Stimulated activated CD8-positive, alpha-beta memory T cell treated with anti-CD3 and anti-CD28 coated beads, Interleukin-12 subunit alpha, Interleukin-12 subunit beta, amount 100 ng/mL, for 24 hours (primary cell): ENCODE measurements at regions not wholly inside any gene's neighbourhood (a gene's known extent, or its start where the extent isn't known, plus 50 kb on each side); places are given as distances from the start of the nearest gene placed in this dataset.

Experiments used
- DNase-seq: peaks from one replicate; pipeline ENCODE4 v3.0.0-alpha.2; 2020; ENCODE audit errors: extremely low read depth

GRCh38 chr3:194804796-194805195, 119.1 kb downstream of the FAM43A start:
- DNase-seq = no peak

DNA sequence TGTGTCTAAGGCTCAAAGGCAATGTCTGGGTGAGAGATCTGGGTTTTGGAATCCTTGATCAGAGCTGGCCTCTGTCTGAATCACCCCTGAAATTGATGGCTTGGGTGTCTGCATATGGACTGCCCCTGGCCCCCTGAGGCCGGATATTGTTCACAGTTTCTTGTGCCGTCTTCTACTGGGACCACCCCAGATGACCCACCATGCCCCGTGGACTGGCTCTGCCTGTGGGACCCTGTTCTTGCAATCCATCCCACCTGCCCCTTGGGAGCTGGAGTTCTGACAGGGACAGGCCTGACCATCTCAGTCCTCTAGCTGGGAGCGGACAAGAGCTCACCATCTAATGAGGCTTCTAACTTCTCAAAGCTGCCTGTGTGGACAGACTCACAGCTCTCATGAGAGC, 119.9 kb downstream of the FAM43A start:
- DNase-seq = no peak

GRCh38 chr3:194806991-194807630, 121.4 kb downstream of the FAM43A start:
- no peak for DNase-seq

- DNase-seq = no peak
Measured at GRCh38 chr3:194808640-194809097, 123.0 kb downstream of the FAM43A start.

- no peak for DNase-seq
Measured at GRCh38 chr3:194809382-194809781, 123.7 kb downstream of the FAM43A start.

DNA sequence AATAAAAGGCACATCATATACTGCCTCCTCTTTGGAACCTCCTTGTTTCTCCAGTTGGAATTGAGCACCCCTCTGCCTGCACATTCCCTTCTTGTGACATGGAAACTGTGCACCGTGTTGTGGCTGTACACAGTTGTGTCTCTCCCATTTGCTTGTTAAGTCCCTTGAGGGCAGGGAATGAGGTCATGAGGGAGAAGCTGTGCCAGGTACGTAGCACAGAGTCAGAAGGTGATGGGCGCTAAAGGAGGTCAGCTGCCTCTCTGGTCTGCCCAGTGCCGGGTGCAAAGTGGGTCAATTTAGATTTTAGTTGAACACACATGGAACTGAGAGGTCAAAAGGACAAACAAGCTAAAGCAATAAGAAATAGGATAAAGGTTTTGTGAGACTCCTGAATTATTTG, 124.4 kb downstream of the FAM43A start:
- DNase-seq = no peak

GRCh38 chr3:194811118-194811517, 125.4 kb downstream of the FAM43A start:
- DNase-seq = no peak

- DNase-seq = no peak
Measured at GRCh38 chr3:194812176-194812575, 126.5 kb downstream of the FAM43A start.

GRCh38 chr3:194814878-194815357, 129.2 kb downstream of the FAM43A start:
- no peak for DNase-seq

DNA sequence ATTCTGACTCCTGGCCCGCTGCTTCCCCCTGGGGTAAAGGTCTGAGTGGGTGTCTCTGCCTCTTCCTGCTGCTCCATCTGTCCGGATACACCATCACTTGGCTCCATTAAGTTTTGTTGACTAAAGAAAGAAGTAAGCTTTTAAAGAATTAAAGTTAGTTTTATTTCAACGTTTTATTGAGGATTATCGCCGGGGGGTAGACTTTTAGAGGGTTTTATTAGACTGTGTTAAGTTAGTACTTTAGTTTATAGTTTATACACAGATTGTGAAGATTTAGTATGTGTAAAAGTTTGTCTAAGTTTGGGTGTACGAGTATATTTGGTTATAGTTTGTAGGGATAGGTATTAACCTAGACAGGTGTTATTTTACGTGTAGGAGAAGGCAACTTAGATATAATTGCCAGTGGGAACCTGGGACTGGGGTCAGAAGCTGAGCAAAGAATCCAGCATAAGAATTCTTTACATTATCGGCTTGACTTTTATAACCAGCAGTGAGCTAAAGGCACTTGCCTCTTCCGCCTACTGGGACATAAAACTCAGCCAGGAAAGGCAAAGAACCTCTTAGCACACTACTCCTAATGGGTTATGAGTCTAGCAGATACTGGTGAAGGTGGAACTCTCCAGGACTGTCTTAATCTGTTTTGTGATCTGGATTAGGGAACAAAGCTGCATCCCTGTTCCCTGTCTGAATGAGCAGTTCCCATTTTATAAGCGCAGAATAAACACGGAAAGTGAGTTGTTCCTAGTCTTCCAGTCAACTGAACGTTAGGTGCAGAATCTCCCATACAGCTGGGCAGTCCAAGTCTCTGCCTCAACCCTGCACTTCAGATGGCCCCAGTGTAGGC, 131.3 kb downstream of the FAM43A start:
- DNase-seq = no peak

GRCh38 chr3:194817592-194817930, 131.9 kb downstream of the FAM43A start:
- DNase-seq = no peak

DNA sequence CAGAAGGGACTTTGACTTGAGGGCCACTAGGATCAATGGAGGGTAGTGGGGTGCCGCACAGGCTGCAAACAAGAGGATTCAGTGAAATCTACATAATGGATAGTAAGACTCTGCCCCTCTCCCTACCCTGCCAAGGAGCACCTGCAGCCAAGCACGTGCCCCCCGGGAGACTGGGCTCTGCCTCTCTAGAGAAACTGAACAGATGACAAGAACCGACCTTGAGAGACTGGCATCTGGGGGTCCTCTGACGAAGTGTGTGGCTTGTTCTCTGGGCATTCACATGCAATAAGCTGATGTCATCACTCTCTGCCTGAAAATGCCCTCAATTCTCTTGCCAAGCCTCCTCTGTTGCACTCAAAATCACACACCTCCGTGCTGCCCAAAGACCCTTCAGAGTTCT, 132.3 kb downstream of the FAM43A start:
- no peak for DNase-seq

GRCh38 chr3:194824100-194824499, 138.4 kb downstream of the FAM43A start:
- DNase-seq = no peak

DNA sequence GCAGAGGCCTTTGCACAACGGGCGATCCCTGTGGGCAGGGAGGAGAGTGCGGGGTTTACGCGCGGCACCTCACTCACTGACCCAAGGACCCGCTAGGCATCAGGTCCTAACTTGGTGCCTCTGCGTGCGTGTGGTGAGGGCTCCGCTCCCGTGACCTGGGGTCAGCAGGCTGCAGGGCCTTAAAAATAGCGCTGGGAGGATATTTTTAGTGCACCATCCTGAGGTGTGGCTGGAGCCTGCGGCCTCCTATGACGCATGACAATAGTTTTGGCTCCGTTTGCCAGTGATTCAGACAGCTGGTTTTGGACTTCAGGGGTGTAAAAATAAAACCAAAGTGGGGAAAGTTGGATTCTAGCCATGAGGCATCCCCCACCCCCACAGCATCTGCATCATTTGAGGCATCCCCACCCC, 139.0 kb downstream of the FAM43A start:
- DNase-seq = no peak

GRCh38 chr3:194826594-194826993, 140.9 kb downstream of the FAM43A start:
- DNase-seq = no peak

DNA sequence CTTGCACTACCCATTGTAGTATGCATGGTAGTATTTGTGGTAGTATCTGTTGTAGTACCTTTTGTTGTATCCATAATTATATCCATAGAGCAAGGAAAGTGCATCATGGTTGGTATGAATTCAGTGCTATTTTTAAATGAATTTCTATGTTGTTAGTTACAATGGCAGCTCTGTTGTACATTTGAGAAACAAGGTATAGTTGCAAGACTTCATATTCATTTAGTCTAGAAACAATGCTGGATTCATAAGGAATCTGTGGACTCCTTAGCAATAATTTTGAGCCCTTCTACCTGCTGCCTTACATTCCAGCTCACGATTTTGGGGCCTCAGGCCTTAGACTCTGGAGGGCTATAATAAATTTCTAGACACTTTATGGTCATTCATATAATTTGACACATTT, 141.8 kb downstream of the FAM43A start:
- DNase-seq = no peak

GRCh38 chr3:194828116-194828515, 142.4 kb downstream of the FAM43A start:
- DNase-seq = no peak

GRCh38 chr3:194828926-194829325, 143.2 kb downstream of the FAM43A start:
- no peak for DNase-seq

GRCh38 chr3:194830401-194830800, 144.7 kb downstream of the FAM43A start:
- no peak for DNase-seq

DNA sequence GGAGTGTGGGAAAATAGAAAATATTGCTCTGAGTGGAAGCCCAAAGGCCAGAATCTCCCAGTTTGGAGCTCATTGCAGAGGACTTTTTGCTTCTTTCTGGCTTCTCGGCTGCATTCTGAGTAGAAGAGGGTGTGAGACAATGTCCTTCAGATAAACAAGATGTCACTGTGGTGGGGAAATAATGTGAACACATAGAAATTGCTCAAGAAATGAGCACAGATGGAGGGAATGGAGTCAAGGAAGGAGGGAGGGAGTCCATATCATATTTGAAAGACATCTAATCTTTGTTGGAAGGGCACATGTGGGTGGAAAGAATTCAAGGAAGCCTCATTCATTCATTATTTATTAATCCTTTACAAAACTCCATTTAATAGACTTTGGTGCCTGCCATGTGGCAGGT, 145.3 kb downstream of the FAM43A start:
- DNase-seq = no peak

GRCh38 chr3:194832346-194833104, 146.8 kb downstream of the FAM43A start:
- DNase-seq = no peak

GRCh38 chr3:194833114-194833910, 147.6 kb downstream of the FAM43A start:
- no peak for DNase-seq
